H1 (cell line): ENCODE measurements at regions not wholly inside any gene's neighbourhood (a gene's known extent, or its start where the extent isn't known, plus 50 kb on each side); places are given as distances from the start of the nearest gene placed in this dataset.

Experiments used
- CTCF ChIA-PET: fragments of 300-600 bp; sonication (Branson Sonifier 250); formaldehyde crosslinking; loops from one replicate; lab custom pipeline; 2021; ENCODE audit not compliant: partially characterized antibody; lab: Charles Lee
- POLR2A ChIA-PET: fragments of 300-600 bp; sonication (Branson Sonifier 250); formaldehyde crosslinking; loops from one replicate; lab custom pipeline; 2021; ENCODE audit warnings: inconsistent platforms; ENCODE audit not compliant: partially characterized antibody; lab: Charles Lee
- DNase-seq, 2 experiments: peaks; one replicate each; pipeline versions ENCODE4 v3.0.0 to v3.0.0-alpha.2; 2010 to 2022; ENCODE audit warnings: low spot score in 2 of 2, low read depth in 1 of 2, mixed read lengths in 1 of 2
- FAIRE-seq: peaks from 2 replicates; lab custom pipeline; 2011; peaks lifted over from hg19 to GRCh38; lab: Jason Lieb, UNC
- H2AFZ ChIP-seq: 2 replicates; pipeline ENCODE4 v1.8.1; 2012; ENCODE audit warnings: low read length, inconsistent platforms
- H2AK5ac ChIP-seq: 2 replicates; pipeline ENCODE4 v1.6.1; 2013; ENCODE audit warnings: low read depth, low read length
- H2BK120ac ChIP-seq: replicated peaks from 2 replicates; pipeline ENCODE3; 2013; ENCODE audit warnings: low read depth, low read length, inconsistent platforms
- H2BK12ac ChIP-seq: 2 replicates; pipeline ENCODE4 v1.6.1; 2013; ENCODE audit warnings: low read depth, low read length
- H2BK15ac ChIP-seq: 2 replicates; pipeline ENCODE4 v1.6.1; 2013; ENCODE audit warnings: low read length
- H2BK20ac ChIP-seq: 2 replicates; pipeline ENCODE4 v1.6.1; 2013; ENCODE audit warnings: low read length
- H2BK5ac ChIP-seq: 2 replicates; pipeline ENCODE4 v1.6.1; 2013; ENCODE audit warnings: low read depth, low read length
- H3K14ac ChIP-seq: 2 replicates; pipeline ENCODE4 v1.6.1; 2013; ENCODE audit warnings: inconsistent platforms; ENCODE audit not compliant: insufficient read length
- H3K18ac ChIP-seq: 2 replicates; pipeline ENCODE4 v1.6.1; 2013; ENCODE audit warnings: low read length; ENCODE audit errors: extremely low read depth
- H3K23ac ChIP-seq: 2 replicates; pipeline ENCODE4 v1.6.1; 2013; ENCODE audit warnings: inconsistent platforms; ENCODE audit not compliant: insufficient read length
- H3K23me2 ChIP-seq: 2 replicates; pipeline ENCODE4 v1.6.1; 2013; ENCODE audit warnings: low read depth, low read length
- H3K27ac ChIP-seq: 2 replicates; pipeline ENCODE4 v1.6.1; 2011; ENCODE audit warnings: low read depth, low read length, inconsistent platforms
- H3K27me3 ChIP-seq, 4 experiments: replicated peaks in 1 of 4; 1 replicate in 1 of 4; 2 replicates in 3 of 4; pipeline versions ENCODE4 v1.6.1 to v1.8.1; 2011 to 2013; ENCODE audit warnings: low read length in 3 of 4, mild to moderate bottlenecking in 3 of 4, inconsistent platforms in 2 of 4, mixed read lengths in 2 of 4, moderate library complexity in 1 of 4; ENCODE audit not compliant: control insufficient read depth in 3 of 4, insufficient read depth in 3 of 4; ENCODE audit errors: extremely low read depth in 1 of 4
- H3K36me3 ChIP-seq, 4 experiments: 2 replicates each; pipeline versions ENCODE4 v1.6.1 to v1.8.1; 2011 to 2013; ENCODE audit warnings: mild to moderate bottlenecking in 4 of 4, low read length in 3 of 4, moderate library complexity in 2 of 4, control low read depth in 1 of 4, inconsistent platforms in 1 of 4; ENCODE audit not compliant: insufficient read depth in 4 of 4, control insufficient read depth in 2 of 4
- H3K4ac ChIP-seq: replicated peaks from 2 replicates; pipeline ENCODE3; 2013; ENCODE audit warnings: low read length, low read depth, mixed read lengths, inconsistent platforms; ENCODE audit not compliant: insufficient read length
- H3K4me1 ChIP-seq, 4 experiments: replicated peaks in 1 of 4; 1 replicate in 1 of 4; 2 replicates in 3 of 4; pipeline versions ENCODE4 v1.6.1 to v1.8.1; 2011 to 2013; ENCODE audit warnings: low read length in 3 of 4, inconsistent platforms in 2 of 4, mixed read lengths in 1 of 4; ENCODE audit not compliant: insufficient read depth in 4 of 4, control insufficient read depth in 3 of 4
- H3K4me2 ChIP-seq, 2 experiments: 2 replicates each; pipeline versions ENCODE4 v1.6.1 to v1.8.1; 2011 to 2013; ENCODE audit warnings: low read depth in 2 of 2, low read length in 2 of 2, control low read depth in 1 of 2, inconsistent platforms in 1 of 2, mild to moderate bottlenecking in 1 of 2; ENCODE audit not compliant: insufficient read depth in 1 of 2
- H3K4me3 ChIP-seq, 4 experiments: fragments of 200-600, 300-600 bp in 1 of 4; sonication (generic), shearing (Covaris generic), sonication (Bioruptor Twin) in 1 of 4; 2 replicates each; pipeline versions ENCODE4 v1.5.1 to v1.8.1; 2011 to 2016; ENCODE audit warnings: low read length in 4 of 4, low read depth in 3 of 4, control low read depth in 2 of 4, inconsistent platforms in 2 of 4, mild to moderate bottlenecking in 2 of 4, mixed read lengths in 1 of 4, moderate library complexity in 1 of 4; ENCODE audit not compliant: insufficient read depth in 2 of 4; ENCODE audit errors: extremely low read depth in 1 of 4
- H3K56ac ChIP-seq: replicated peaks from 2 replicates; pipeline ENCODE3; 2013; ENCODE audit warnings: low read depth, mild to moderate bottlenecking, mixed read lengths, low read length, inconsistent platforms; ENCODE audit not compliant: insufficient read length
- H3K79me1 ChIP-seq: 2 replicates; pipeline ENCODE4 v1.6.1; 2013; ENCODE audit warnings: low read depth, low read length, control low read depth
- H3K79me2 ChIP-seq, 2 experiments: 2 replicates each; pipeline versions ENCODE4 v1.6.1 to v1.8.1; 2012 to 2013; ENCODE audit warnings: low read length in 2 of 2, mild to moderate bottlenecking in 2 of 2, inconsistent platforms in 1 of 2; ENCODE audit not compliant: insufficient read depth in 2 of 2, control insufficient read depth in 1 of 2
- H3K9ac ChIP-seq, 4 experiments: replicated peaks in 1 of 4; 1 replicate in 1 of 4; 2 replicates in 3 of 4; pipeline versions ENCODE4 v1.6.1 to v1.8.1; 2011 to 2013; ENCODE audit warnings: low read depth in 3 of 4, low read length in 3 of 4, control low read depth in 2 of 4, mild to moderate bottlenecking in 2 of 4, moderate library complexity in 2 of 4, inconsistent platforms in 1 of 4; ENCODE audit errors: extremely low read depth in 1 of 4
- H3K9me3 ChIP-seq, 2 experiments: 2 replicates each; pipeline versions ENCODE4 v1.6.1 to v1.8.1; 2012 to 2013; ENCODE audit warnings: mild to moderate bottlenecking in 2 of 2, moderate library complexity in 2 of 2, control low read depth in 1 of 2, inconsistent platforms in 1 of 2, low read depth in 1 of 2, low read length in 1 of 2, mixed read lengths in 1 of 2; ENCODE audit not compliant: insufficient read depth in 2 of 2
- H4K20me1 ChIP-seq, 2 experiments: replicated peaks in 1 of 2; 2 replicates each; pipeline versions ENCODE3 to v1.8.1; 2011 to 2013; ENCODE audit warnings: inconsistent platforms in 2 of 2, low read length in 2 of 2, mild to moderate bottlenecking in 1 of 2; ENCODE audit not compliant: insufficient read depth in 2 of 2, control insufficient read depth in 1 of 2
- H4K5ac ChIP-seq: 2 replicates; pipeline ENCODE4 v1.6.1; 2013; ENCODE audit warnings: low read length, low read depth, mixed read lengths, inconsistent platforms; ENCODE audit not compliant: insufficient read length
- H4K8ac ChIP-seq: 2 replicates; pipeline ENCODE4 v1.8.0; 2013; ENCODE audit warnings: mild to moderate bottlenecking, moderate library complexity, low read length, inconsistent platforms; ENCODE audit not compliant: insufficient read depth; ENCODE audit errors: extremely low read depth
- H4K91ac ChIP-seq: replicated peaks from 2 replicates; pipeline ENCODE3; 2013; ENCODE audit warnings: low read length, mixed read lengths, inconsistent platforms; ENCODE audit not compliant: insufficient read length
- BRCA1 ChIP-seq: IDR thresholded peaks from 2 replicates; pipeline ENCODE4 v1.6.1; 2012; ENCODE audit warnings: low read depth, low read length, improper control_type of control experiment
- CBX8 ChIP-seq: fragments of 300-800, 300-1000 bp; sonication (generic); IDR thresholded peaks from 2 replicates; pipeline ENCODE4 v1.7.1; 2016; ENCODE audit warnings: low read depth, low read length, borderline replicate concordance
- CHD2 ChIP-seq: IDR thresholded peaks from 2 replicates; pipeline ENCODE4 v1.6.1; 2012; ENCODE audit warnings: low read length, improper control_type of control experiment
- EGR1 ChIP-seq: IDR thresholded peaks from 2 replicates; pipeline ENCODE4 v1.6.1; 2011; ENCODE audit warnings: low read depth, low read length, borderline replicate concordance
- HDAC6 ChIP-seq: IDR thresholded peaks from one replicate; pipeline ENCODE4 v1.7.1; 2012; ENCODE audit warnings: low read depth, mild to moderate bottlenecking, inconsistent platforms, low read length, moderate library complexity
- KDM1A ChIP-seq: fragments of 200-600, 300-600 bp; sonication (generic); IDR thresholded peaks from 2 replicates; pipeline ENCODE4 v1.7.1; 2016; ENCODE audit warnings: mild to moderate bottlenecking, low read length, borderline replicate concordance
- SAP30 ChIP-seq: fragments of 300-600 bp; sonication (generic); IDR thresholded peaks from 2 replicates; pipeline ENCODE4 v1.7.1; 2012; ENCODE audit warnings: low read length, moderate library complexity, mild to moderate bottlenecking, inconsistent platforms; ENCODE audit not compliant: insufficient read depth, insufficient replicate concordance
- SIX5 ChIP-seq: IDR thresholded peaks from 2 replicates; pipeline ENCODE4 v1.6.1; 2011; ENCODE audit warnings: mild to moderate bottlenecking, low read depth, low read length
- USF2 ChIP-seq: IDR thresholded peaks from 2 replicates; pipeline ENCODE4 v1.6.1; 2011; ENCODE audit warnings: low read length, improper control_type of control experiment
- YY1 ChIP-seq: IDR thresholded peaks from 2 replicates; pipeline ENCODE4 v1.6.1; 2011; ENCODE audit warnings: low read depth, mild to moderate bottlenecking, low read length

- Histone ChIP-seq H2AFZ (no peak overlapping the region), H3K27me3 (no peaks in the 10 kb centered on the region), H3K4me3 (no peak overlapping the region), H3K27ac (no peak overlapping the region), H2BK5ac (no peak overlapping the region), H3K4me1 (no peaks in the 10 kb centered on the region), H4K91ac (no peak overlapping the region), H3K56ac (no peak overlapping the region), H2BK120ac (no peak overlapping the region), H3K36me3 (no peaks in the 10 kb centered on the region), H2AK5ac (no peak overlapping the region), H2BK12ac (no peak overlapping the region), H4K5ac (no peak overlapping the region), H3K4ac (no peak overlapping the region), H3K9ac (no peak overlapping the region), H3K23me2 (no peaks in the 10 kb centered on the region), H3K9me3 (no peaks in the 10 kb centered on the region), H3K23ac (no peak overlapping the region), H2BK15ac (no peak overlapping the region), H3K79me1 (no peaks in the 10 kb centered on the region), H3K18ac (no peak overlapping the region), H3K4me2 (no peak overlapping the region), H3K14ac (no peak overlapping the region), H3K79me2 (no peaks in the 10 kb centered on the region), H2BK20ac (no peak overlapping the region), H4K8ac (no peak overlapping the region), H4K20me1 (no peaks in the 10 kb centered on the region)
- CTCF ChIA-PET = interaction anchor here (0.6 to 0.7 kb wide), 2 partner anchors 330 to 703 kb away, joined by 3 read pairs; no protein-coding TSS in a partner anchor
- POLR2A ChIA-PET = no interaction called here
- DNase-seq = no peak
- TF ChIP-seq CHD2 (no peak), SIX5 (no peak), SAP30 (no peak), HDAC6 (no peak), BRCA1 (no peak), CBX8 (no peak), KDM1A (no peak), USF2 (no peak), EGR1 (no peak), YY1 (no peak)
- FAIRE-seq = no peak
Measured at GRCh38 chr4:66567551-66567950, 897.3 kb upstream of the EPHA5 start.
